Stimulated activated CD4-positive, alpha-beta T cell treated with anti-CD3 and anti-CD28 coated beads, Interleukin-1b, Interleukin-23, amount 100 ng/mL, for 48 hours (primary cell): ENCODE measurements at regions not wholly inside any gene's neighbourhood (a gene's known extent, or its start where the extent isn't known, plus 50 kb on each side); places are given as distances from the start of the nearest gene placed in this dataset.

Experiments used
- DNase-seq: peaks from one replicate; pipeline ENCODE4 v3.0.0-alpha.2; 2020

- DNase-seq: no peak
Measured at GRCh38 chr13:50668691-50669271, 174.7 kb downstream of the DLEU7 start.

DNA sequence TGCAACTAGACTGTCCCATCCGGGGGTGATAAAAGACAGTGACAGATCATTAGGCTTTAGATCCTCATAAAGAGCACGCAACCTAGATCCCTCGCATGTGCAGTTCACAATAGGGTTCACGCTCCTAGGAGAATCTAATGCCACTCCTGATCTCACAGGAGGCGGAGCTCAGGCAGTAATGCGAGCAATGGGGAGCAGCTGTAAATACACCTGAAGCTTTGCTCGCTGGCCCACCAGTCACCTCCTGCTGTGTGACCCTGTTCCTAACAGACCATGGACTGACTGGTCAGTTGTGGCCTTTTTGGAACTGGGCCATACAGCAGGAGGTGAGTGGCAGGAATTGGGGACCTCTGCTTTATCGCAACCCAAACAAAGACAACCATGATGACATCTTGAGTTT, 173.2 kb downstream of the DLEU7 start:
- DNase-seq: no peak

DNA sequence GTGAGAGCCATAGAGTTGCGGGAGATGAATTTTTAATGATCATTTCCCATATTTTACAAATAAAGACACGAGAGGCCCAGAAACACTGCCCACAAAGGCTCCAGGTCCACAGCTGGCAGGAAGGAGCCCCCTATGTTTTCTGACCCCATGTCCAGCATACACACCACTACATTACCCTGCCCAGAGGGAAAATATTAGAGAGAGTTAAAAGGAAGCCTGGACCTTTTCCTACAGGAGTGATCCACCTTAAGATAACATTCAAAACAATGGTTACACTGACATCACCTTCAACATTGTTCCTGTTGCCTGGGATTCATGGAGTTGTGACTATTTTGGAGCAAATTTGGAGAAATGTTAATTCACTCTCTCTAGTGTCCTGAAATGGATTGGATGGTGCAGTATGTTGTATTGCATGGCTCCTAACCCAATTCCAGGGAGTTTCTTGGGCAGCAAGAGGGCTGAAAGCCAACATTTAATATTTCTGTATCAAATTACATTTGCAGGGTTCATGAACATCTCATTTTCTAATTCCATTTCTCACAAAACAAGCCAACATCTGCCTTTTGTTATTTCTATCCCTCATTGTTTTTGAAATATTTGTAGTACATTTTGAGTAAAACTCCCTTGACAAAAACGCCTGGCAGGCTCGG, 172.5 kb downstream of the DLEU7 start:
- DNase-seq: no peak

GRCh38 chr13:50671497-50671850, 172.0 kb downstream of the DLEU7 start:
- DNase-seq: no peak

DNA sequence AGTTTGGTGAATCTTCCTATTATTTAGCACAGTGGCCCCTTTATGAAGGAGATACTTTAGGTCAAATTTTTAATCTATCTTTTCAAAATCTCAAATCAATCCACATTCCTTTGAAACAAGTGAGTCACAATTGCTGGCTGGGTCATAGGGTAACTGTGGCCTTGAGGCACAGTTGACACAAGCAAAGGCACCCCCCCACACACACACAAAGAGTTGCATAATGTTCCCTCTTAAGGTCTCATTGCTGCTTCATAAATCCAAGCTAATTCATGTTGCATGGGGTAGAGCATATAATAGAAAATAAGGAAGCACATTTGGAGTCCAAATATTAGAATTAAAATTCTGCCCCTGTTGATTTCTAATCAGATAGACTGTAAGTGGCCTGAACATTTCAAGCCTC, 171.5 kb downstream of the DLEU7 start:
- DNase-seq: no peak

GRCh38 chr13:50675651-50676050, 167.8 kb downstream of the DLEU7 start:
- no peak for DNase-seq

- no peak for DNase-seq
Measured at GRCh38 chr13:50676602-50677001, 166.9 kb downstream of the DLEU7 start.

- no peak for DNase-seq
Measured at GRCh38 chr13:50677258-50677657, 166.2 kb downstream of the DLEU7 start.

GRCh38 chr13:50677687-50678463, 165.6 kb downstream of the DLEU7 start:
- no peak for DNase-seq

- DNase-seq: no peak
Measured at GRCh38 chr13:50678464-50679162, 164.9 kb downstream of the DLEU7 start.

DNA sequence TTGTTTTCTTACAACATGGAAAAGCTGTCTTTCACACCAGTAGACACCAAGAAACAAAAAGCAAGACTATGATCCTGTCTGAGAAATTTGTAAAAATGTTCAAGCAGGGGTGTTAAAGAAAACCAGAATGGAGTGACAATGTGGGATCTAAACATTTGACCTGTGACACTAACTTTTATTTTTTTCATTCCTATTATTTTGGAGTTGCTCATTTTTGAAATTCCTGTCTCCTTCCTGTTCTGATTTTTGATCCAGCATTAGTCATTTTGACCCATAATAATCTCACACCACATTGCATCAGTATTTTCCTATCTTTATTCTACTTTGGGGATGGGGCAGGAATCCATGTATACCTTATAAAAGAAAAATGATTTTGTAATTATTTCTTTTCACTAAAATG, 164.2 kb downstream of the DLEU7 start:
- DNase-seq: no peak

DNA sequence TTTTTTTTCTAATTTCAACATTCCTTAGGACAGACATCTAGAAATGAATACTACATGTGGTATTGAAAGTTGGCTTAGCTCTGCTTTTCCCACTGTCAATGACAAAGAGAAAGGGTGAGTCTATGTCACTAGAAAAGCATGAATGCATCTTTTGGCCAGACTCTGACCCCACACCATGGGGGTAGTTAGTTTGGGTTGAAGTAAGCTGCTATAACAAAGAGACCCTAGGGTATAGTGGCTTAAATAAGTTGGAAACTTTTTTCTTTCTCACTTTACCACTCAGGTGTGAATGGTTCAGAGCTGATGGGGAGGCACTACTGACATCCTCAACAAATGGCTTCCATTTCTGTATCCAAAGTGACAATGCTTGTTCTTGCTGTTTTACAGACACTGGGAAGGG, 161.5 kb downstream of the DLEU7 start:
- no peak for DNase-seq

DNA sequence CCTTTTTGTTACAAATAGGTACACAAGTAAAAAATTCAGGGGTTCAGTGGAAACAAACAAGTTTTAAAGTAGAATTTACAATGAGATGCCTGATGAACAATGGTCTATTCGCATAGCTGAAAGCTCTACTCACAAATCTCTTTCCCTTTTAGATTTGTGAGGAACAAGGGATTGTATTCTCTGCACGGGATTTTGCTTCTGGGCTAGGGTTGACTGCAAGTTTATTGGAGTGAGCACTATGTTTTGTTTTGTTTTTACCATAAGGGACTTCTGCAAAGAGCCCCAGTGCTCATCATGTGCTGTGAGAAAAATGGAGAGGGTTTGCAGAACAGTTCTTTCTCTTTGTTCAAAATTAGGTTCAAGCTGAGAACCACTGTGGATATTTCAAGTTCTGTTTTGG, 160.5 kb downstream of the DLEU7 start:
- DNase-seq: no peak

DNA sequence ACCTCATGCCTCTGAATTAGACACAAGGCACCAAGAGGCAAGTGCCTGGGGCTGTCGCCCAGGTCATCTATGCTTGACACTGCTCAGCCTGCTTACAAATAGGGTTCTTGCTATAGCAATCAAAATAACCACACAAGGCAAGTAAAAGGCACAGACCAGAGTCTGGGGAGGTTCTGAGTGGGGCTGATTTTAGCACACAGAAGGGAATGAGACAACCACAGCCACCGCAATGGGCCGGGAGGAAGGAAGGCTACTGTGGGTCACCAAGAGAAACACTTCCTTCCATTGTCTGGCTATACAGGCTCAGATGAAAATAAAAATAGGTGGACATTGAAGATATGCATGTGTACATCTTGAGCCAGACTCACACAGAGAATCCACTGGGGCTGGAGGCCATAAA, 159.1 kb downstream of the DLEU7 start:
- no peak for DNase-seq

- no peak for DNase-seq
Measured at GRCh38 chr13:50685491-50685890, 158.0 kb downstream of the DLEU7 start.

- DNase-seq: no peak
Measured at GRCh38 chr13:50685956-50686355, 157.5 kb downstream of the DLEU7 start.

DNA sequence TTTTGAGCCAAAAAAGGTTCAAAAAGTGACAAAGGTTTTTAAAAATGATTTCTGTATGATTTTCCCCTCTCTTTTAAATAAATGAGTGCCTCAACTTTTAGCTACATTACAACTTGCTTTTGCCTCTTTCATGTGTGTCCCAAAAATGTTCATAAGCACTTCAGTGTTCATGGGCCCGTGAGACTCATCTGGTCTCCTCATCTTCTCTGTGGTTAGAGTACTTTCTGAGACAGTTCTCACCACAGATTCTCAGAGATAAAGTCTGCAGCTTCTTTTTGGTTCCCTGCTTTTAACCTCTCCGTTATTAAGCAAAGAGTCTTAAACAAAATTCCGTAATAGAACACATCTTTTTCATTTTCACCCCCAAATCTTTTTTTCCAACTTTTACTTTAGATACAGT, 156.9 kb downstream of the DLEU7 start:
- no peak for DNase-seq

DNA sequence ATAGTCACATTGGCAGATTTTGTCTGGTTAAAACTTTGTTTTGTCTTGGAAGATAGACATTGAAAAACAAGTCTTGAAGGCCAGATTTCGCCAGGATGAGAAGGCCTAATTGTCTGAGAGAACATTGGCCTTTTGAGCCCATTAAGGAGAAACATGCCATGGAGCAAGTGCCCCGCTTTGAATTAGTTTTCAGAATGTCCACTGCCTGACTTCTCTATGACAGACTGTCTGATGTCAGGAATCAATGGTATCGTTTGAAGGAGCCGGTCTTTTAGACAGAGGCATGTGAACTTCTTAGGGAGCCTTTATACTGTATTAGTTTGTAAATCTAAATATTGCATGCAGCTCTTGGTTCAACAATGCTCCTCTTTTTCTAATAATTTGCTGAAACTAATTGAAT, 155.9 kb downstream of the DLEU7 start:
- DNase-seq: no peak

DNA sequence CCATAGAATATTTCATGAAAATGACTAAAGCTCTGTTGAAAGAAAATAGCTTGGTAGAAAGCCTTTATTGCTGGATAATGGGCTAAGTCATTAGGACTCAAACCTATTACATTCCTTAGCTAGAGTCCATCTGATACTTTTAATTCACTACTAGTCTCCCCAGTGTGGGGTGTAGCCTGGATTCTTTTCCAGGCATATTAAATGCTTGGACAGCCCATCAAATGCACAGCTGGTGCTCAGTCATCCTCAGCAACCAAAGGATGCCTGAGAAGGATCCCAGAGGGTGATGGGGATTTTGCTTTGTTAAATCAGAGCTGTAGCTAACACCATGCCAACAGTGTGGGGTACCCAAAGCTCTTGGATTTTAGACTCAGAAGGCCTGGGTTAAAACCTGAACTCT, 153.5 kb downstream of the DLEU7 start:
- DNase-seq: no peak

GRCh38 chr13:50691176-50691680, 152.3 kb downstream of the DLEU7 start:
- DNase-seq: no peak

GRCh38 chr13:50691681-50692263, 151.7 kb downstream of the DLEU7 start:
- DNase-seq: no peak

- DNase-seq: no peak
Measured at GRCh38 chr13:50692396-50692915, 151.0 kb downstream of the DLEU7 start.

DNA sequence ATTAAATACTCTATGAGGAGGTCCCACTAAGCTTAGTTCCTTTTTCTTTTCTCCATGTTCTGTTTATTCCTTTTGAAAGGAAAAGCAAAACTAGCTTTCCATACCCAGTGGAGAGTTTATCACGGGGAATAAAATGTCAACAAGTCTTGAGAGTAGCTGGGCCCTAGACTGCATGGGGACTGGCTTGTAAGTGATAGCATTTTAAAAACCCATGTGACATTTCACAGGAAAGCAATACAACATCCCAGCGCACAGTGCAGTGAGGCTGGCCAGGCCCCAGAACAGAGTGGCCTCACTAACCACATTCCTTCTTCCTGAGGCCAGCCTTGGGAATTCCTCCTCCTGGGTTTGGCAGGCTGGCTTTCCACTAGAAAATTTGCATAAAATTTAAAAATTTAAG, 149.8 kb downstream of the DLEU7 start:
- DNase-seq: no peak
